SK-N-SH (cell line): ENCODE measurements at regions not wholly inside any gene's neighbourhood (a gene's known extent, or its start where the extent isn't known, plus 50 kb on each side); places are given as distances from the start of the nearest gene placed in this dataset.

Source experiments
- EZH2phosphoT487 ChIP-seq: fragments of 200-600 bp; sonication (generic); IDR thresholded peaks from 2 replicates; pipeline ENCODE4 v1.6.1; 2017; ENCODE audit warnings: low read depth, mixed run types, mild to moderate bottlenecking, antibody characterized with exemption, moderate library complexity, borderline replicate concordance
- FOSL2 ChIP-seq: IDR thresholded peaks from 2 replicates; pipeline ENCODE4 v1.4.0; 2012; ENCODE audit warnings: low read depth, mild to moderate bottlenecking, moderate library complexity, borderline replicate concordance
- RAD21 ChIP-seq: IDR thresholded peaks from 2 replicates; pipeline ENCODE4 v1.6.1; 2012; ENCODE audit warnings: mild to moderate bottlenecking, low read length
- TCF12 ChIP-seq: IDR thresholded peaks from 2 replicates; pipeline ENCODE4 v1.4.0; 2012
- TF ChIP-seq, protein P1 (sequence below): fragments of 150-350 bp; IDR thresholded peaks from 2 replicates; pipeline ENCODE4 v1.6.1; 2017; ENCODE audit warnings: antibody characterized with exemption, low read length, low read depth, borderline replicate concordance
- TF ChIP-seq, protein P2 (sequence below): fragments of 200-600 bp; sonication (generic); IDR thresholded peaks from 2 replicates; pipeline ENCODE4 v1.6.1; 2017; ENCODE audit warnings: antibody characterized with exemption, mild to moderate bottlenecking, moderate library complexity

DNA sequence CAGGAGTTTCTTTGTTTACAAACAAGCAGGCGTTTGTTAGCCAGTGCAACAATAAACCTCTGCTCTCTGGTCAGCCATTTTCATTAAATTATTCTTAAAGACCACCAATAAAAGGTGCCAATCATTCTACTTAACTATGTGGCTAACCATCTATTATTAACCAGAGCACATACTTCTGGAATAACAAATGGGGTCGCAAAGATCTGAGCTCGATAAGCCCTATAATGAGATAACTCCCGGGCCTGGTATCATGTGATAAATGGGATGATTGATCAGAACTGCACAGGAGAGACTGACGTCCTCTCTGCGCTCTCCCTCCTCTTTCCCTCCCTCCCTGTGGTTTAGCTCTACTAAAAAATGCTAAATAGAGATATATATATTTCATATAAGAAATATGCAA lies 488.2 kb downstream of the NTRK2 start:
- TF ChIP-seq, protein P1, sequence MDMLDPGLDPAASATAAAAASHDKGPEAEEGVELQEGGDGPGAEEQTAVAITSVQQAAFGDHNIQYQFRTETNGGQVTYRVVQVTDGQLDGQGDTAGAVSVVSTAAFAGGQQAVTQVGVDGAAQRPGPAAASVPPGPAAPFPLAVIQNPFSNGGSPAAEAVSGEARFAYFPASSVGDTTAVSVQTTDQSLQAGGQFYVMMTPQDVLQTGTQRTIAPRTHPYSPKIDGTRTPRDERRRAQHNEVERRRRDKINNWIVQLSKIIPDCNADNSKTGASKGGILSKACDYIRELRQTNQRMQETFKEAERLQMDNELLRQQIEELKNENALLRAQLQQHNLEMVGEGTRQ, result no peak
- no peak for TF ChIP-seq FOSL2
- TF ChIP-seq TCF12, result peak; percentile 17; the same call in 1 of the 2 replicates
- no peak for TF ChIP-seq EZH2phosphoT487
- no peak for TF ChIP-seq RAD21
- TF ChIP-seq, protein P2, sequence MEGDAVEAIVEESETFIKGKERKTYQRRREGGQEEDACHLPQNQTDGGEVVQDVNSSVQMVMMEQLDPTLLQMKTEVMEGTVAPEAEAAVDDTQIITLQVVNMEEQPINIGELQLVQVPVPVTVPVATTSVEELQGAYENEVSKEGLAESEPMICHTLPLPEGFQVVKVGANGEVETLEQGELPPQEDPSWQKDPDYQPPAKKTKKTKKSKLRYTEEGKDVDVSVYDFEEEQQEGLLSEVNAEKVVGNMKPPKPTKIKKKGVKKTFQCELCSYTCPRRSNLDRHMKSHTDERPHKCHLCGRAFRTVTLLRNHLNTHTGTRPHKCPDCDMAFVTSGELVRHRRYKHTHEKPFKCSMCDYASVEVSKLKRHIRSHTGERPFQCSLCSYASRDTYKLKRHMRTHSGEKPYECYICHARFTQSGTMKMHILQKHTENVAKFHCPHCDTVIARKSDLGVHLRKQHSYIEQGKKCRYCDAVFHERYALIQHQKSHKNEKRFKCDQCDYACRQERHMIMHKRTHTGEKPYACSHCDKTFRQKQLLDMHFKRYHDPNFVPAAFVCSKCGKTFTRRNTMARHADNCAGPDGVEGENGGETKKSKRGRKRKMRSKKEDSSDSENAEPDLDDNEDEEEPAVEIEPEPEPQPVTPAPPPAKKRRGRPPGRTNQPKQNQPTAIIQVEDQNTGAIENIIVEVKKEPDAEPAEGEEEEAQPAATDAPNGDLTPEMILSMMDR, result no peak
